ENCODE measurements at regions not wholly inside any gene's neighbourhood (a gene's known extent, or its start where the extent isn't known, plus 50 kb on each side); places are given as distances from the start of the nearest gene placed in this dataset.

- TF ChIP-seq POLR2A (IDR thresholded peaks at IDR 0.05): no peak
- TF ChIP-seq, protein P1, sequence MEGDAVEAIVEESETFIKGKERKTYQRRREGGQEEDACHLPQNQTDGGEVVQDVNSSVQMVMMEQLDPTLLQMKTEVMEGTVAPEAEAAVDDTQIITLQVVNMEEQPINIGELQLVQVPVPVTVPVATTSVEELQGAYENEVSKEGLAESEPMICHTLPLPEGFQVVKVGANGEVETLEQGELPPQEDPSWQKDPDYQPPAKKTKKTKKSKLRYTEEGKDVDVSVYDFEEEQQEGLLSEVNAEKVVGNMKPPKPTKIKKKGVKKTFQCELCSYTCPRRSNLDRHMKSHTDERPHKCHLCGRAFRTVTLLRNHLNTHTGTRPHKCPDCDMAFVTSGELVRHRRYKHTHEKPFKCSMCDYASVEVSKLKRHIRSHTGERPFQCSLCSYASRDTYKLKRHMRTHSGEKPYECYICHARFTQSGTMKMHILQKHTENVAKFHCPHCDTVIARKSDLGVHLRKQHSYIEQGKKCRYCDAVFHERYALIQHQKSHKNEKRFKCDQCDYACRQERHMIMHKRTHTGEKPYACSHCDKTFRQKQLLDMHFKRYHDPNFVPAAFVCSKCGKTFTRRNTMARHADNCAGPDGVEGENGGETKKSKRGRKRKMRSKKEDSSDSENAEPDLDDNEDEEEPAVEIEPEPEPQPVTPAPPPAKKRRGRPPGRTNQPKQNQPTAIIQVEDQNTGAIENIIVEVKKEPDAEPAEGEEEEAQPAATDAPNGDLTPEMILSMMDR (IDR thresholded peaks at IDR 0.05): no peak
- TF ChIP-seq POLR2AphosphoS5 (IDR thresholded peaks at IDR 0.05): no peak
Measured at GRCh38 chr10:44298713-44299112, 86.2 kb downstream of the CXCL12 start.
